ENCODE measurements at regions not wholly inside any gene's neighbourhood (a gene's known extent, or its start where the extent isn't known, plus 50 kb on each side); places are given as distances from the start of the nearest gene placed in this dataset.

DNA sequence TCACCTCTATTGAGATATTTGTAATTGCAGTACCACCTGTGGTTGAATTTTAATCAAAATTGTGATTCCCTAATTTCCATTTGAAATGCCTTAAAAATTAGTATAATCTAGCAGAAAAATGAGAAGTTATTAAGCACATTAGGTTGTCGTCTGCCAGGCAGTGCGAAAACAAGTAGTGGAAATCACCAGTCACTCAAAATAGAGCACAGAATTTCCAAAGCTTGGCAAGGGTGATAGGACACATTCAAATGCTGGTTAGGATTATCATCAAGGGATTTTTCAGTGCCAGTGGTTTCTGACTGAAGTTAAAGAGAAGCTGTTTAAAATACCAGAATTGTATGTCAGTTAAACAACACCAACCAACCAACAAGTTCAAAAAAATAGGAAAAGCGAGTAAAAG, 97.8 kb downstream of the PLK2 start:
- intact Hi-C loops (cut with DNase I) = no loop called here
- DNase-seq = no peak

DNA sequence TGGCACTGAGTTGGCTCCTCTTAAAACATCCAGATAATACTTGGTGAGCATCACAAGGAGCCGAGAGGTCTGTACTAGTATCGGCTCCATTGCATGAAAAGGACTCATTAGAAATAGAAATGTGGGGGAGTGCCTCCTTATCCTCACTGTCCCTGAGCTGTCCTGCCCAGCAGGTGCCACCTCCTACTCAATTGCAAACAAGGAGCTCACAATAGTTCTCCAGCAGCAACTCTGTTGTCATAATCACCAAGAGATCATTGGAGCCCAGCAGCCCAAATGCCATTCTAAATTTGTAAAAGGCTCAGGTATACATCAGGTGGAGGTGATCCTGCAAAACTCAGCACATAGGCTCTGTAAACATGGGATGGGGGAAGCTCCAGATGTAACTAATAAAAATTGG, 99.1 kb downstream of the PLK2 start:
- H3K4me1 ChIP-seq = no peaks in the 10 kb centered on the region
- no peak for ATAC-seq
- intact Hi-C loops (cut with DNase I) = no loop called here
- no peak overlapping the region for H3K4me3 ChIP-seq
- TF ChIP-seq, protein P1, sequence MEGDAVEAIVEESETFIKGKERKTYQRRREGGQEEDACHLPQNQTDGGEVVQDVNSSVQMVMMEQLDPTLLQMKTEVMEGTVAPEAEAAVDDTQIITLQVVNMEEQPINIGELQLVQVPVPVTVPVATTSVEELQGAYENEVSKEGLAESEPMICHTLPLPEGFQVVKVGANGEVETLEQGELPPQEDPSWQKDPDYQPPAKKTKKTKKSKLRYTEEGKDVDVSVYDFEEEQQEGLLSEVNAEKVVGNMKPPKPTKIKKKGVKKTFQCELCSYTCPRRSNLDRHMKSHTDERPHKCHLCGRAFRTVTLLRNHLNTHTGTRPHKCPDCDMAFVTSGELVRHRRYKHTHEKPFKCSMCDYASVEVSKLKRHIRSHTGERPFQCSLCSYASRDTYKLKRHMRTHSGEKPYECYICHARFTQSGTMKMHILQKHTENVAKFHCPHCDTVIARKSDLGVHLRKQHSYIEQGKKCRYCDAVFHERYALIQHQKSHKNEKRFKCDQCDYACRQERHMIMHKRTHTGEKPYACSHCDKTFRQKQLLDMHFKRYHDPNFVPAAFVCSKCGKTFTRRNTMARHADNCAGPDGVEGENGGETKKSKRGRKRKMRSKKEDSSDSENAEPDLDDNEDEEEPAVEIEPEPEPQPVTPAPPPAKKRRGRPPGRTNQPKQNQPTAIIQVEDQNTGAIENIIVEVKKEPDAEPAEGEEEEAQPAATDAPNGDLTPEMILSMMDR (IDR thresholded peaks at IDR 0.05) = no peak
- no peak for TF ChIP-seq POLR2A (IDR thresholded peaks at IDR 0.05)
- H3K27ac ChIP-seq = no peak overlapping the region
- H3K9me3 ChIP-seq = no peaks in the 10 kb centered on the region
- WGBS, 2 donors = 91% methylated on average over 2 of the region's 2 CpGs
- no peaks in the 10 kb centered on the region for H3K27me3 ChIP-seq
- no peak for DNase-seq
- no peaks in the 10 kb centered on the region for H3K36me3 ChIP-seq (replicated peaks in 1 of 2; ENCODE audit: insufficient read depth in 1 of 2, low read depth in 2 of 2)

More for the DNA sequence above, 97.8 kb downstream of the PLK2 start:
- ATAC-seq = no peak
- Histone ChIP-seq H3K36me3 (replicated peaks in 1 of 2; ENCODE audit: insufficient read depth in 1 of 2, low read depth in 2 of 2) (no peaks in the 10 kb centered on the region), H3K4me1 (no peaks in the 10 kb centered on the region), H3K27me3 (no peaks in the 10 kb centered on the region), H3K4me3 (no peak overlapping the region), H3K9me3 (no peaks in the 10 kb centered on the region), H3K27ac (no peak overlapping the region)
- no peak for TF ChIP-seq POLR2A (IDR thresholded peaks at IDR 0.05)
- TF ChIP-seq, protein P1 (IDR thresholded peaks at IDR 0.05) = no peak
- WGBS, 2 donors = 86 to 93% methylated on average over 3 of the region's 3 CpGs

DNA sequence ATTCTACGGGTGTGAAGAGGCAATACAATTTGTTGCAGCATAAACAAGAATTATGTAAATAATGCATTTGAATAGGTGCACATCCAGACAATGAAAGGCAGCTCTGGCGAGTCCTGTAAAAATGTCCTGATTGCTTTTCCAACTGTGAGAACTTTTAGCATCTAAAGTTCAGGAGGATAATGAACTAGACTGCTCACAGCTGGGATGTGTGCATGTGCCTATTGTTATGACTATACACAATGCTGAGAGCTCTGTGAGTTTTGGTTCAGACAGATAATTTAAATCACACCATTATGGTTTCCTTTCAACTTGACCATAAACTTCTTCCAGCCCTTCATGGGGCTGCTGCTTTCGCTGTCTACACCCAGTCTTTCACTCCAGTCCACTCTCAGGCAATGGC, 99.9 kb downstream of the PLK2 start:
- H3K4me3 ChIP-seq = no peak overlapping the region
- ATAC-seq (no peak), DNase-seq (no peak)
- H3K27me3 ChIP-seq = no peaks in the 10 kb centered on the region
- H3K36me3 ChIP-seq (replicated peaks in 1 of 2; ENCODE audit: insufficient read depth in 1 of 2, low read depth in 2 of 2) = no peaks in the 10 kb centered on the region
- intact Hi-C loops (cut with DNase I) = no loop called here
- 61 to 65% methylated on average over 3 of the region's 3 CpGs for WGBS, 2 donors
- TF ChIP-seq POLR2A (IDR thresholded peaks at IDR 0.05) = no peak
- TF ChIP-seq, protein P1 (IDR thresholded peaks at IDR 0.05) = no peak
- no peaks in the 10 kb centered on the region for H3K9me3 ChIP-seq
- no peak overlapping the region for H3K27ac ChIP-seq
- H3K4me1 ChIP-seq = no peaks in the 10 kb centered on the region

DNA sequence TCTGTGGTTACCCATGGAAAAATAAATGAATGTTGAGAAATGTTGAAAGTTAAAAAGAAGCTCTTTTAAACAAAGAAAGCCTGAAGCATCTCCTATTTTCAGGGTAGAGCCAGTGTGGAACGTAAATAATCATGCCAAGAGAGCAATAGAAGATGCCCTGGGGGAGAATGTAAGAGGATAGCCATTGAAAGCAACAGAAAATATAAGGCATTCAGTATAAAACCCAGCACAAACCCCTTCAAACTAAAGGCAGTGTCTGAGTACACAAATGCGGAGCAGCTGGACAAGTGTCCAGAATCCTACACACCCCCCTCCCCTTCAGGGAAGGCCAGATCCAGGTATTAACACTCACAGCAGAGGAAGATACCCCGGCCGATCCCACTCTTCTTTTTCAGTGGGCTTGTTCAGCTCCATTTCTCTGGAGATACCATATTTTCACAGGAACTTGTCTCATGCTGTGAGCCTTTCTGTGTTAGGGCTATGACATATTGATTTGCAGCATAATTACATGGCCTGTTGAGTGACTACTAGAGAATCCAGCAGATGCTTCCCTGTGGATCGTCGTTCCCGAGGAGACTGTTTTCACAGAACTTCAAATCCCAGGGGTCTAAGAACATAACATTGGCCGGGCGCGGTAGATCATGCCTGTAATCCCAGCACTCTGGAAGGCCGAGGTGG, 101.2 kb downstream of the PLK2 start:
- no peak for DNase-seq
- no peak for ATAC-seq
- H3K27ac ChIP-seq = no peak overlapping the region
- H3K9me3 ChIP-seq = no peaks in the 10 kb centered on the region
- 78 to 85% methylated on average over 9 to 11 of the region's 11 CpGs for WGBS, 2 donors
- TF ChIP-seq POLR2A (IDR thresholded peaks at IDR 0.05) = no peak
- TF ChIP-seq, protein P1 (IDR thresholded peaks at IDR 0.05) = no peak
- H3K4me1 ChIP-seq = no peaks in the 10 kb centered on the region
- intact Hi-C loops (cut with DNase I) = no loop called here
- H3K36me3 ChIP-seq (replicated peaks in 1 of 2; ENCODE audit: insufficient read depth in 1 of 2, low read depth in 2 of 2) = no peaks in the 10 kb centered on the region
- H3K4me3 ChIP-seq = no peak overlapping the region
- no peaks in the 10 kb centered on the region for H3K27me3 ChIP-seq
